Skin of body (tissue), 1 donor: ENCODE measurements at regions not wholly inside any gene's neighbourhood (a gene's known extent, or its start where the extent isn't known, plus 50 kb on each side); places are given as distances from the start of the nearest gene placed in this dataset.

Source experiments
- DNase-seq: peaks from one replicate; lab custom pipeline; 2025; lab: John Stamatoyannopoulos, UW

GRCh38 chr10:31709476-31709875 is 219.2 kb downstream of the ARHGAP12 start:
- DNase-seq: no peak

GRCh38 chr10:31709028-31709427 is 219.6 kb downstream of the ARHGAP12 start:
- peak; percentile 16 for DNase-seq

- DNase-seq: no peak
Observed at GRCh38 chr10:31708474-31708873, 220.2 kb downstream of the ARHGAP12 start.

- DNase-seq: peak; percentile 27
Observed at GRCh38 chr10:31708046-31708445, 220.6 kb downstream of the ARHGAP12 start.

- DNase-seq: peak; percentile 83
Observed at GRCh38 chr10:31707093-31708039, 221.3 kb downstream of the ARHGAP12 start.

GRCh38 chr10:31706464-31707092 is 222.1 kb downstream of the ARHGAP12 start:
- DNase-seq: peak; percentile 76

GRCh38 chr10:31705136-31705535 is 223.5 kb downstream of the ARHGAP12 start:
- DNase-seq: no peak

GRCh38 chr10:31704195-31704594 is 224.4 kb downstream of the ARHGAP12 start:
- no peak for DNase-seq

- DNase-seq: no peak
Observed at GRCh38 chr10:31702954-31703353, 225.7 kb downstream of the ARHGAP12 start.

GRCh38 chr10:31702005-31702404 is 226.6 kb downstream of the ARHGAP12 start:
- DNase-seq: no peak

- DNase-seq: no peak
Observed at GRCh38 chr10:31701546-31701945, 227.1 kb downstream of the ARHGAP12 start.

- DNase-seq: peak; percentile 47
Observed at GRCh38 chr10:31700181-31700611, 228.4 kb downstream of the ARHGAP12 start.

GRCh38 chr10:31698181-31698830 is 230.3 kb downstream of the ARHGAP12 start:
- peak; percentile 82 for DNase-seq

- peak; percentile 82 for DNase-seq
Observed at GRCh38 chr10:31697271-31698180, 231.1 kb downstream of the ARHGAP12 start.

- DNase-seq: peak; percentile 15
Observed at GRCh38 chr10:31694929-31695837, 233.4 kb downstream of the ARHGAP12 start.

- no peak for DNase-seq
Observed at GRCh38 chr10:31694126-31694685, 234.4 kb downstream of the ARHGAP12 start.

- no peak for DNase-seq
Observed at GRCh38 chr10:31693491-31693890, 235.1 kb downstream of the ARHGAP12 start.

GRCh38 chr10:31689233-31689632 is 239.4 kb downstream of the ARHGAP12 start:
- no peak for DNase-seq

- no peak for DNase-seq
Observed at GRCh38 chr10:31687663-31688482, 240.8 kb downstream of the ARHGAP12 start.
